ENCODE measurements at regions not wholly inside any gene's neighbourhood (a gene's known extent, or its start where the extent isn't known, plus 50 kb on each side); places are given as distances from the start of the nearest gene placed in this dataset.

DNA sequence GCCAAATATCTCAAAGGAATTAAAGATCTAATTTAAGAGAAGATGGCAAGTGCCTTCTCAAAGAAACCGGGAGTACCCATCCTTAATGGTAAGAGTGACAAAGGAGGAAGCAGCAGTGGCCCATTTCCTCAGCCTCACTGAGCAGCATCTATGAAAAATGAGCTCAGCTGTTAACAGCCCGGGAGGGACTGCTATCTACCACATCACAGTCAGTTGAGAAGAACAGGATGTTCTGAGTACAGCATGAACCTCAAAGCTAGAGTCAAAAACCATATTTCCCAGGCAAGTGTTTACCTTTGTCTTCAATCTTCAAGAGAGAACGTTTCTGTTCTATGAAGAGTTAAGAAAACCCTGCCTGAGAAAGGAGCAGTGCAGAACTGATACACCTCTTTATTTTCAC is 115.0 kb downstream of the BTG1 start:
- DNase-seq (ENCODE audit: low read depth) = no peak

DNA sequence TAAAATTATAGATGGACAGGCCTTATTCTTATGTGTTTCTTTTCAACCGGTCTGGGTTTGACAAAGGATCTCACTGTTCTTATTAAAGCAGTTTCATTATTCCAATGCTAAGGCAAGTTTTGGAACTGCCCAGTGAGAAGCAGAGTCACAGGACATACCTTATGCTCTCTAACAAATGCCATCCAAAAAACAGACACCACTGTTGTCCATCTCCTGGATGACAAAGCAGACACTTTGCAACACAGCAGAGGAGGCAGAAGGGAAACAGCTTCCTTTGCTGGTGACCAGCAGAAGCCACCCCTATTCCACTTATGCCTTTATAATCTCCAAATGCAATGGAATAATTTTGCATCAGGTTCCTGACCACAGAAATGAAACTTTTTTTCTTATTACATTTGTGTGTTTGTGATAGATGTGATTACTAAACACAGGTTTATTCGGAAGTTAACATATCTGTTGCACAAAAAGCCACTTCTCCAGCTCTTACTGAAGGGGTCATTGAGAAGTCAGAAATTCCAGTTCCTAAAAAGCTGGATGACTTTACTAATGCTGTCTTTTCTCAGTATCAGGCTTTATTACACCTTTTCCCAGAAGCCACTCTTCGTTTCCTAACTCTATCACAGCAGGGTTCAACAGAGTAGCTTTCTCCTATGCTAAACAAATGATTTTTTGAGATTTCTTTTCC is 115.6 kb downstream of the BTG1 start:
- DNase-seq (ENCODE audit: low read depth) = no peak

DNA sequence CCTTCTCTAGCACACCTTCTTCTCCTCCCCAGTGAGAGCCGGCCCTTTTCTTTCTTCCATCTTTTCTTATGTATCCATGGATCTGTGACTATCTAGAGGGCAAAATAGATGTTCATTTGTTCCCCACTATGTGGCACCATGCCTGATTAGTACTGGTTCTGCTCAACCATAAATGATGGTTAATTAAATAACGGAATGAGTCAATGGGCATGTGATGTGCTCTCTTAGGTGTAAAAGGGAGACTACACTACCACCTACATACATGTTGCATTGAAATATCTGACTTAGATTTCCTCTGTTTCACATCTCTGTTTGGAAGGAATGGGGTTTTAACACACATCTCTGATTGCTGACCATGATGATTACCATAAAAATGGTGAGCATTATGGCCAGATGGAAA is 116.5 kb downstream of the BTG1 start:
- no peak for DNase-seq (ENCODE audit: low read depth)

DNA sequence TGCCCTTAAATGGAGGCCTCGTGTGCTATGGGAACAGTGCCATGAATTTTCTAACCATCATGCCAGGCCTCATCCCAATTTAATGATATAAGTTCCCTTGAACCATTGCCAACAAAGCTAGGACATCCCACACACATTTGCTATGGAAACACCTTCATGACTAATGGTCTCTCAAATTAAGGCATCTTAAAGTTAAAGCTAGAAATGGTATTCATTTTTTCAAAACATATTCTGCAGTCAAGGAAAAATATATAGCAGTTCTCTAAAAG is 117.3 kb downstream of the BTG1 start:
- no peak for DNase-seq (ENCODE audit: low read depth)

DNA sequence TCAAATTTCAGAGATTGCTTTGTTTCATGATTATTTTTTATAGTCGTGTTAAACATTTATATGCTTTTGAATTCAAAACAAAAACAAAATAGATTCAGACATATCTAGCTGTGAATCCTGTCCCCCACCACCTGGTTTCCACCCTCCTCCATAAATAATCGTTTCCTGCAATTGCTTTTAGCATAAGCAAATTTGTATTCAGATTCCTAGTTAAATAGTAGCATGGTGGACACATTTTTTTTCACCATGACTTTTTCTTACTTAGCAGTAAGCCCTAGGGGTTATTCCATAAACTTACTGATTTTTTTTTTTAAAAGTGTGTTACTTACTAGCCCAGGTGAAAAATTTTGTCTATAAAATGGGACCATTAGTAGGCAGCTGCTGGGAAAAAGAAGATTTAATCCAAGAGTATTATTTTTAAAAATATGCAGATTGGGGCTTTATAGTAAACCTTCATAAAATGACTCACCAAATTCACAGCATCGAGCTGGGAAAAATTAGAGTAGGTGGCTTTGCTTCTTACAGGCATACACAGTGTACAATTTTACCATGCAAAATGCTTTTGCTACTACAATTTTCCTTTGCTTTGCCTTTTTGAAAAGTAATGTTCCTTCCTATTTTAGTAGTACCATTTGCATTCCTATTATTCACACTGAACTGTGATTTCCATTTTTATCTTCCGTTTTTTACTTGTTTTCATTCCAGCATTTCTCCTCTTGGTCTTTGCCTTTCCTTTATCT is 117.8 kb downstream of the BTG1 start:
- DNase-seq (ENCODE audit: low read depth) = no peak

DNA sequence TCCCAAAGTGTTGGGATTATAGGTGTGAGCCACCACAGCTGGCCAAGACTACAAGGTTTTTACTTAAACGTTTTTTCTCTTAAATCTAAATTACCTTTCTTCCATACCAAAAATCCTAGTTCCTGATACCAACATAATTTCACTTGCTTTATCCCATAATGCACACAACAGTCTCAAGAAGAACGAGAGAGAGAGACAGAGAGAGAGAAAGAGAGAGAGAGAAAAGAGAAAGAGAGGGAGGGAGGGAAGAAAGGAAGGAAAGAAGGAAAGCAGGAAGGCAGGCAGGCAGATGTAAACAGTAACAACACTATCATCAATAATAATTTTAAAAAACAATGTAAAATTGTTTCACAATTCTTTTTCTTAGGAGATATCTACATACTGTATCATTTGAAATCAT is 118.4 kb downstream of the BTG1 start:
- no peak for DNase-seq (ENCODE audit: low read depth)

DNA sequence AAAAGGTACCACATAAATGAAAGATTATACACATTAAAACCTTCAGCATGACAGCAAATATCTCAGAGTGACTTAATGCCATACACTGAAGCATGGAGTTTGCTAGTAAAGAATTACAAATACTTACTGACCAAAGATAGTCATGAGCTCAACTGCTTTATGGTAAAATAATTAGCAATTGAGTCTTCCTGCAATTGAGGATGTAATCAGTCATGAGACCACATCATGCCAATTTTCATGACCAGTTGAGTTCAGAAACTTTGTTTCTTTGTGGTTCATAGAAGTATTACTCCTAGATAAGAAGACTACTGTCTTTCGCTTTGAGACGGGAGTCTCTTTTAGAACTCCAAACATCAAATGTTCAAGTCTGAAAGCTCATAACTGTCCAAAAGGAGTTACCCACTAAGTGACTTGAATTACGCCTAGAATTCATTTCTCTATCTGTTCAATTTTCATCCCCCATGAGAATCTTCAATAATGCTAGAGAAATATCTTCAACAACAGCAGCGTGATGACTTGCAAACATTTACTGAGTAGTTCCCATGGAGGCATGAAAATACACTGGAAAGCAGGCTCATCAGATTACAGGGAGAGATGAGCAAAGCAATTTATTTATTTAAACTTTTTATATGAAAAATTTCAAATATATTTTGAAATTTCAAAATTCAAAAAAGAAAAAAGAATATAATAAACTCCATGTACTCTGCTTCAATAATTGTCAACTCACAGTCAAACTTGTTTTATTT is 120.0 kb downstream of the BTG1 start:
- no peak for DNase-seq (ENCODE audit: low read depth)

DNA sequence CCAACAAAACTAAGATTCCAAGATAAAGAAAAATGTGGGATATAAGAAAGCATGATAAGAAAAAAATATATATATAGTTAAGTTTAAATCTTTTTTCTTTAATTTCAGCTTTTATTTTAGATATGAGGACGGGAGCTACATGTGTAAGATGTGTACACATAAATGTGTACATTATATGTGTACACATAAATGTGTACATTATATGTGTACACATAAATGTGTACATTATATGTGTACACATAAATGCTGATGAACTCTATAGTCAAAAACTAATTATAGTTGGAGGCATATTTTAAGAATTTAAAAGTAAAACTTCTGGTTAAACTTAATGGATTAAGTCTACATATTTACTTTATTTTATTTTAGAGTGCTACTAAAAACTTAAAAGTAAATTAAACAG is 123.6 kb downstream of the BTG1 start:
- DNase-seq (ENCODE audit: low read depth) = no peak

DNA sequence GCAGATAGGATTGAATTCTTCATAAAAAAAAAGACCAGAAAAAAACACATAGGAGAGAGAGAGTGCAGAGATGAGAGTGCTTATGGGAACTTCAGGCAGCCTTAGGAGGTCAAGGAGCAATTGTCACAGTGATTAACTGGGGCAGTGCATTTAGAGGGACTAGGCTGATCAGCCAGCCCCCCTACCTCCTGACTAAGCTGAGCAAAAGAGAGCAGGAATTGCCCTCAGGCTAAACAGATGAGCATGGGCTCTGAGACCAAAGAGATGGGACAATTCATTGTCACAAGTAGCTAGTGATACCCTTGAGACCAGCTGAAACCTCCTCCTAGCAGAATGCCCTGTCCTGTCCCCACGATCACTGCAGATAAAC is 124.0 kb downstream of the BTG1 start:
- DNase-seq (ENCODE audit: low read depth) = no peak

DNA sequence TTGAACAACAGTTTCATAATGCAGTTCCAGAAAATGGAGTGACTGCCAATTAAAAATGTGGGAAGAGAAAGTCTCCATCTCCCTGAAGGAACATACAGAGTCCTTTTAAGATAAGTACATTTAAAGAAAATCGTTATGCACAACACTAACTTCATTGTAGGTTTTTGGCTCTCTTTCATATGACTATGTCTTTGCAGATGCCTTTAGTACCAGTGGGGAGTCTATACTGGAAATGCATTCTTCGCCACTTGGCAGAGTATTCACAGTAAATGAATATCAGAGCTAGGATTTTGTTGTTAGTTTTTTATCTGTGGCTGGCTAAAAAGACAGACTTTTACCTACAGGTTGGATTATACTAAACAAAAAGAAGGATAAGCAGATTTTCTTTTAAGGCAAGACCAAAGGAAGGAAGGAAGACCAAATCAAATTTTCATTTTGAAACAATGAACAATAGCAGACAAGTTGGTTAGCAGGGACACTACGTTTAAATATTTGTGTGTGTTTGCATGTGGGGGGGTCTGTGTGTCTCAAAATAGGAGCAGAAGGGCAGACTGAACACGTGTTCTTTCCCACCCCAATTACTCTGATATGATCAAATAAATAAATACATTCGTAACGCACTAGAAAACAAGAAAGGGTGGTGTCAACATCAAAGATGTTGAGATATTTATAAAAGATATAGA is 124.5 kb downstream of the BTG1 start:
- no peak for DNase-seq (ENCODE audit: low read depth)

DNA sequence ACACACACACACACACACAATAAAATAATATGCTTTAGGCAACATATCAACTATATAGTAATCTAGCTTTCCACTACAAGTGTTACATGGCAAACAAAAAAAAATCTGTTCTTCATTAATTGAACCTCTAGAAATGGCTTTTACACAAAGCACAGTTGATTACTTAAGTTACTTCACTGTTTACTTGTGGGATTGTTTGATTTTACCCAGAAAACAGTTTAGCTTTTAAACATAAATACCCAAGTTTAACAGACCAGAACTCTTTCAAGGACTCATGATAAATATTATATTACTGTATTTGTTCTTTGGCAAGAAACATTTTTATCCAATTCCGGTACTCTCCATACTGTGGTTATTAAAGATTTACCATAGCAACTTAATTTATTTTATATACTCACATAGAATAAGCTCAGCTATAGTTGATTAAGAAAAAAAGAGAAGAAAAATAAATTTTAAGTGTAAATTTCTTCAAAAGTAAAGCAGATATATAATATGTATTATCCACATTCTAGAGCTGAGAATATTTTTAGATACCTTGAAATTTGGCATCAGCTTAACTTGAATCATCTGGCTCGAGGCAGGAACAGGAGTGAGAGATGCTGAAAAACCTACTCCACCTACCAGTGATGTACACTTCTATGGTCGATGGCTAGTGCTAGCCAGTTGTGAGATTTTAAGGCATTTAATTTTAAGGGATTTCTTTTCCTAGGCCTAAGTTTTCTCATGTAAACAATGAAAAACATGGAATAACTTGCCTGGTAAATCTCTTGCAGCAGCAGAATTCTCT is 126.0 kb downstream of the BTG1 start:
- DNase-seq (ENCODE audit: low read depth) = no peak

DNA sequence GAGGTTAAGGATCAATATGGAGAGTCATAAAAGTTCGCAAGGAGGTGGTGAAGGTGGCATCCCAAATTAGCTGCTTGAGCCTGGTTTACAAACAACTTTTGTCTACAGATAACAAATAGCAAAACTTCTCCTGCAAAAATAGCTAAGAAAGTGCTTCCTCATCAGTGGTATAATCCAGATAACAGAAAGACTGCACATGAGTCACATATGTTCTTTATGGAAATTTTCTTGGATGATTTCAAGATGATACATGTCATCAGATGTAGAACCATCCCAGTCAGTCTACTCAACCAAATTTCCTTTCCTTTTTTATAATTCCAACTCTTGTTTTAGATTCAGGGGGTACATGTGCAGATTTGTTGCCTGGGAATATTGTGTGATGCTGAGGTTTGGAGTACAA is 133.0 kb downstream of the BTG1 start:
- DNase-seq (ENCODE audit: low read depth) = no peak

DNA sequence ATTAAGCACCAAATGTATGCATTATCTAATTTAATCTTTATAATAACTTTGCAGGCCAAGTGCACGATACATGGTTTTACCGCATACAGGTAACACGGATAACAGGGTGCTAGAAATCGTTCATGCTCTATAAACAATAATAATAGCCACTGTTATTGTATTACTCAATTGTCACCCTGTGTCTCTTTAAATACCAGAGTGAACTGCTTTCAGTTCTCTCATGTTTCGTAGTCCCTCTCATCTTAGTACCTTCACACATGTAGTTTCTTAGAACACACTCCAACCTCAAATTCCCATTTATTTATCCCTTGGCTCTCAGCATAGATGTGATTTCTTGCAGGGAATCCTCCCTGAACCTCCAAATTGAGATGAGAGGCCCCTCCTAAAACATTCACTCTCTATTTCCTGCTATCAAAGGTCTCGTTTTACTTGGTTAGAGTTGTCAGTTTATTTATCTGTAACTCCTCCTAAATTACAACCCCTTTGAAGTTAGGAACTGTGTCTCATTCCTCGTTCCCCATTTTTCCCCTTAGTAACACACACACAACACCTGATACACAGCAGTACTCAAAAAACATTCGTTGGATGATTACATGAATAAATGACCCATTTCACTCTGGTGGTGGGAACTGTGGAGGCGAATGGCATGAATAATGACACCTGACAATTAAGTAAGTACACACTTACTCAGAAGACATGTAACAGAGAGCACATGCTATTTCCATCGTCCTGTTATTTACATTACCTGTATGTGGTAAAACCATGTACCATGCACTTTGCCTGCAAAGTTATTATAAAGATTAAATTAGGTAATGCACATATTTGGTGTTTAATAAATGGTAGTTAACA is 134.6 kb downstream of the BTG1 start:
- DNase-seq (ENCODE audit: low read depth) = no peak

DNA sequence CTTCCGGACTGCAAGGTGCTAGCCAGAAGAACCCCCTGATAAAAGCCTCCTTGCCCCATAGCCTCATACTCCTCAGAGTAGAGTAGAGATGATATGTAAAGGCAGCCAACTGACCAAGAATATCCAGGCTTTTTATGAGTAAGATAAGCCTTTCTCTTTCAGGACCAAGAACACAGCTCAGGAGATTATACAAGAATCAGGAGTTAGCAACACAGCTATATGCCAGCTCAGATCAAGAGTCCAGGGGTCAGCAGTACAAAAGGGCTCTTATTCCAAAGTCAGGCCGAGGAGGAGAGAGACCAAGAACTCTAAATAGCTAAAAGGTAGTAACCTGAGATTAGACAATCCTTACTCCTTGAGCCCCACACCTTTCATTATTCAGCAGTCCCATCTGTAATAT is 135.3 kb downstream of the BTG1 start:
- no peak for DNase-seq (ENCODE audit: low read depth)

DNA sequence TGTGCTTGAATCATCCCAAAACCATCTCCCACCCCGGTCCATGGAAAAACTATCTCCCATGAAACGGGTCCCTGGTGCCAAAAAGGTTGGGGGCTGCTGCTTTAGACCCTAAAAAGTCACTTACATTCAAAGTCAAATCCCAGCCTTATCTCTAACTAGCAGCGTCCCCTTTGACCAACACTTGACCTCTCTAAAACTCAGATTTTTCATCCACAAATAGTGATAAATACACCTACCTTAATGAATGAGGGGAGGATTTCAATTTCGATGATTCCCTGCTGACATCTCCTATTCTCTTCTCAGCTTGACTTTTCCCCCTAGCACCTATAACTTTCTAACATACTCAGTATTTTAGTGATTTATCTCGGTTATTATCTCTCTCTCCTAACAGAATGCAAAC is 137.3 kb downstream of the BTG1 start:
- no peak for DNase-seq (ENCODE audit: low read depth)

DNA sequence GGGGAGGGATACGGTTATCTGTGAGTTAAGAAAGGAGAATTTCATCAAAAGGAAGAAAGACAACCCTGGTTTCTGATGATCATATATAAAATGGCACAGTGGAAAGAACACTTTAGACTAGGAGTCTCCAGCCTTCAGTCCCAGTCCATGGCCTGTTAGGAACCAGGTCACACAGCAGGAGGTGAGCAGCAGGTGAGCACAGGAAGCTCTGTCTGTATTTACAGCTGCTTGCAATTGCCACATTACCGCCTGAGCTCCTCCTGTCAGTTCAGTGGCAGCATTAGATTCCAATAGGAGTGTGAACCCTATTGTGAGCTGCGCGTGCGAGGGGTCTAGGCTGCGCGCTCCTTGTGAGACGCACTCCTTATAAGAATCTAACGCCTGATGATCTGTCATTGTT is 137.9 kb downstream of the BTG1 start:
- no peak for DNase-seq (ENCODE audit: low read depth)

DNA sequence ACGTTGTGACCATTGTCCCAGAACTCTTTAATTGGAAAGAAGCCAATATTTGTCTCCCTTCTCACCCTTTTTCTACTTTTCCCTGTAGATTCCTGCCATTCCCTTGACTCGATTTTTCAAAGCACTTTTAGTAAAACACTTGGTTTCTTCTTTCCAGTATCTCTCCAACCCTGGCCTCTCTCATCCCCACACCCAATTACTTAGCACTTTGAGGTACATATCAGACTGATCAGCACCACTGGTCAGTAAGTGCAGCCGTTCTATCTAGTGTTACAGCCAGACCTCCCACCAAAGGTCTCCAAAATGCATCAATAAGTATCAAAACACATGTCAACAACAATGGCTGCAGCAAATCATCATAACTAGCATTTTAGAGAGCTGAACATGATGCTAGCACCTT is 141.9 kb downstream of the BTG1 start:
- DNase-seq (ENCODE audit: low read depth) = no peak

DNA sequence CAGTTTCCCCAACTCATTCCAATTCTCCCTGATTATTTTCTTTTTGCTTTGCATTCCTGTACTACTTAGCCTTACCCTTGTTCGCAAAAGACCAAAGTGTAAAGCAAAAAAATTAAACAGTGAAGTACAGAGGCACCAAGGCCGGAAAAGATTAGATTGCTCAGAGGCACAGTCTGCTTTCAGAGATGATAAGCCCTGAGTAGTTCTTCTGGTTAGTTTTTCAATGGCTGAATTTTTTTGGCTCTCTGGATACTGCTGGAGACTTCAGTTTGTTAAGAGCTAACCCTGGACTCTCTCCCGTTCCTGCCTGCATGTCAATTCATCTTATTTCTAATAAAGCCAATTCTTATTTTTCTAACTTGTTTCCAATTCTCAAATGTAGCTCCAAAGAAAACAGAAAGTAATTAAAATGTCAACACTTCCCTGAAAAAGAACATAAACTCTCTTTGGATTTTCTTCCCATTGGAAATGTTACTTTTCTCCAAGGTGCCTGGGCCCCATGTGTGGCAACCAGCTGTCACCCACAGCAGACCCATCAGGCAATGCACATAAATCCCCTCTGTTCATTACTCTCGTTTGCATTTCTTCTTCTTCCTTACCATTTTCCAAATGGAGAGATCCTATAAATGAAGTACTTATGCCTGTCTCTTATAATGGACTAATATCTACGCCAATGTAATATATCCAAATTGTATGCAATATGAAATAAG is 142.8 kb downstream of the BTG1 start:
- DNase-seq (ENCODE audit: low read depth) = no peak

DNA sequence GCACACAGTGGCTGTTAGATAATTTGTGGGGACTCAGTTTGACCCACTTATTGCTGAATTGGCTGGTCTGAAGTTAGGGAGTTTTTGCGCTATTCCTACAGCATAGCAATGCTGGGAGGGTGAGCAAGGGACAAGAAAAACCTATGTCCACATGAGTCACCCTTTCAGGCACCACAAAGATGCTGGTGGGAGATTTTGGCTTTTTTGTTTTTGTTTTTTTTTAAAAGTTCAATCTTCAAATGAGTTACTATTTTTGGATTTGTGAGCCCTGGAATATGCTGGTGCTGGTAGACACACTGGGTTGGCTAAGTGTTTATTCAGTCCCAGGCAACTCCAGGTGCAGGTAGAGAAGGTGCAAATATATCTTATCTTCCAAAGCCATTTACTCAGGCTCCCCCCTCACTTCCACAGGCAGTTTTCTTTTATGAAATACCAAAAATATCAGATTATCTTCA is 143.4 kb downstream of the BTG1 start:
- no peak for DNase-seq (ENCODE audit: low read depth)

DNA sequence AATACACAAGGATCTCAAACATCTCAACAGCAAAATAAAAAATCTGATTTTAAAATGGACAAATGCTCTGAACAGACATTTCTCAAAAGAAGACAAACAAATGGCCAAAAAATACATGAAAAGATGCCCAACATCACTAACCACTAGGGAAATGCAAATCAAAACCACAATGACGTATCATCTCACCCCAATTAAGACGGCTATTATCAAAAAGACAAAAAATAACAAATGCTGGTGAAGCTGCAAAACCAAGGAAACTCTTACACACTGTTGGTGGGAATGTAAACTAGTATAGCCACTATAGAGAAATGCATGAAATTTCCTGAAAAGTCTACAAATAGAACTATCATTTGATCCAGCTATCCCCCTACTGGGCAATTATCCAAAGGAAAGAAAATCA is 145.0 kb downstream of the BTG1 start:
- DNase-seq (ENCODE audit: low read depth) = no peak

DNA sequence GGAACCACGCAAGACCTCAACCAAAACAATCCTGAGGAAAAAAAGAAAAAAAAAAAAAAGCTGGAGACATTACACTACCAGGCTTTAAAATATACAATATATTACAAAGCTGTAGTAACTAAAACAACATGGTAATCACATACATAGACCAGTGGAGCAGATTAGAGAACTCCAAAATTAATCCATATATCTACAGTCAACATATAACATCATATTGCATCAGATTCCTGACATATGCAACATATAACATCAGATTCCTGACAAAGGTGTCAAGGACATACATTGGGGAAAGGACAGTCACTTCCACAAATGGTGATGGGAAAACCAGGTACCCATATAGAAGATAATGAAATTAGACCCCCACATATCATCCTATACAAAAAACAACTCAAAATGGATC is 145.8 kb downstream of the BTG1 start:
- no peak for DNase-seq (ENCODE audit: low read depth)
